ENCODE measurements at regions not wholly inside any gene's neighbourhood (a gene's known extent, or its start where the extent isn't known, plus 50 kb on each side); places are given as distances from the start of the nearest gene placed in this dataset.

GRCh38 chr6:94636780-94637385 lies 940.5 kb upstream of the MANEA start:
- TF ChIP-seq CTCF (IDR thresholded peaks at IDR 0.05) (peak; percentile 63), POLR2AphosphoS5 (IDR thresholded peaks at IDR 0.05; ENCODE audit: low read depth, low read length) (no peak), REST (IDR thresholded peaks at IDR 0.05; ENCODE audit: insufficient read depth in 1 of 2, low read depth in 2 of 2, low read length in 1 of 2) (no peak), TCF7L2 (IDR thresholded peaks at IDR 0.05; ENCODE audit: low read depth, low read length) (no peak)
